H9 (cell line): ENCODE measurements at regions not wholly inside any gene's neighbourhood (a gene's known extent, or its start where the extent isn't known, plus 50 kb on each side); places are given as distances from the start of the nearest gene placed in this dataset.

Experiments used
- DNase-seq: peaks from one replicate; pipeline ENCODE4 v3.0.0-alpha.2; 2017
- H2AFZ ChIP-seq: one replicate; pipeline ENCODE4 v1.6.1; 2013; ENCODE audit warnings: mild to moderate bottlenecking, low read length, control low read depth, moderate library complexity
- H2AK5ac ChIP-seq: 2 replicates; pipeline ENCODE4 v1.6.1; 2013; ENCODE audit warnings: low read length, control low read depth, mixed read lengths; ENCODE audit not compliant: insufficient read length
- H2BK120ac ChIP-seq: one replicate; pipeline ENCODE4 v1.6.1; 2013; ENCODE audit warnings: low read depth, mild to moderate bottlenecking, low read length, control low read depth, inconsistent platforms; ENCODE audit not compliant: poor library complexity, severe bottlenecking
- H2BK12ac ChIP-seq: 2 replicates; pipeline ENCODE4 v1.6.1; 2013; ENCODE audit warnings: low read length, control low read depth, mixed read lengths, low read depth; ENCODE audit not compliant: insufficient read length
- H2BK15ac ChIP-seq: 2 replicates; pipeline ENCODE4 v1.6.1; 2013; ENCODE audit warnings: low read depth, low read length, control low read depth
- H2BK20ac ChIP-seq: one replicate; pipeline ENCODE4 v1.6.1; 2013; ENCODE audit warnings: low read depth, mild to moderate bottlenecking, low read length, control low read depth, inconsistent platforms; ENCODE audit not compliant: poor library complexity, severe bottlenecking
- H2BK5ac ChIP-seq: 2 replicates; pipeline ENCODE4 v1.6.1; 2013; ENCODE audit warnings: low read length, control low read depth, mixed read lengths; ENCODE audit not compliant: insufficient read length
- H3K14ac ChIP-seq: 2 replicates; pipeline ENCODE4 v1.6.1; 2013; ENCODE audit warnings: low read length, control low read depth; ENCODE audit not compliant: insufficient read depth
- H3K18ac ChIP-seq: 2 replicates; pipeline ENCODE4 v1.6.1; 2013; ENCODE audit warnings: low read depth, mild to moderate bottlenecking, mixed read lengths, low read length, control low read depth; ENCODE audit not compliant: insufficient read length
- H3K23ac ChIP-seq: 2 replicates; pipeline ENCODE4 v1.6.1; 2013; ENCODE audit warnings: low read length, control low read depth, mixed read lengths, low read depth; ENCODE audit not compliant: insufficient read length
- H3K23me2 ChIP-seq: 2 replicates; pipeline ENCODE4 v1.6.1; 2013; ENCODE audit warnings: low read depth, mild to moderate bottlenecking, mixed read lengths, low read length, control low read depth; ENCODE audit not compliant: insufficient read length, poor library complexity, severe bottlenecking
- H3K27ac ChIP-seq: 2 replicates; pipeline ENCODE4 v1.5.1; 2013; ENCODE audit warnings: low read length, control low read depth, mixed read lengths, low read depth; ENCODE audit not compliant: insufficient read length
- H3K27me3 ChIP-seq: 2 replicates; pipeline ENCODE4 v1.6.1; 2013; ENCODE audit warnings: low read length, control low read depth, inconsistent platforms; ENCODE audit not compliant: insufficient read depth
- H3K4ac ChIP-seq: 2 replicates; pipeline ENCODE4 v1.6.1; 2013; ENCODE audit warnings: low read depth, mild to moderate bottlenecking, control low read depth, inconsistent platforms, low read length, moderate library complexity
- H3K4me1 ChIP-seq: 2 replicates; pipeline ENCODE4 v1.6.1; 2013; ENCODE audit warnings: low read length, control low read depth, inconsistent platforms; ENCODE audit not compliant: insufficient read depth
- H3K4me2 ChIP-seq: 2 replicates; pipeline ENCODE4 v1.6.1; 2013; ENCODE audit warnings: low read length, control low read depth, mixed read lengths; ENCODE audit not compliant: insufficient read length, insufficient read depth
- H3K56ac ChIP-seq: 2 replicates; pipeline ENCODE4 v1.6.1; 2013; ENCODE audit warnings: low read depth, mild to moderate bottlenecking, mixed read lengths, low read length, control low read depth; ENCODE audit not compliant: insufficient read length
- H3K79me1 ChIP-seq: 2 replicates; pipeline ENCODE4 v1.6.1; 2013; ENCODE audit warnings: low read depth, mild to moderate bottlenecking, moderate library complexity, low read length, control low read depth, inconsistent platforms; ENCODE audit not compliant: insufficient read depth, poor library complexity, severe bottlenecking
- H3K79me2 ChIP-seq: 2 replicates; pipeline ENCODE4 v1.6.1; 2013; ENCODE audit warnings: low read length, control low read depth, inconsistent platforms; ENCODE audit not compliant: insufficient read depth
- H3K9ac ChIP-seq: 2 replicates; pipeline ENCODE4 v1.6.1; 2013; ENCODE audit warnings: low read length, control low read depth, mixed read lengths; ENCODE audit not compliant: insufficient read length; ENCODE audit errors: extremely low read depth
- H3K9me3 ChIP-seq: one replicate; pipeline ENCODE4 v1.6.1; 2013; ENCODE audit warnings: low read depth, low read length, inconsistent platforms; ENCODE audit not compliant: control insufficient read depth
- H3T11ph ChIP-seq: one replicate; pipeline ENCODE4 v1.6.1; 2013; ENCODE audit warnings: mild to moderate bottlenecking, low read length, control low read depth, inconsistent platforms
- H4K20me1 ChIP-seq: one replicate; pipeline ENCODE4 v1.6.1; 2013; ENCODE audit not compliant: control insufficient read depth, insufficient read length, insufficient read depth
- H4K5ac ChIP-seq: 2 replicates; pipeline ENCODE4 v1.6.1; 2013; ENCODE audit warnings: low read depth, mild to moderate bottlenecking, mixed read lengths, low read length, control low read depth; ENCODE audit not compliant: insufficient read length
- H4K8ac ChIP-seq: replicated peaks from 2 replicates; pipeline ENCODE4 v1.6.1; 2013; ENCODE audit warnings: low read length, control low read depth, mixed read lengths, low read depth; ENCODE audit not compliant: insufficient read length
- H4K91ac ChIP-seq: 2 replicates; pipeline ENCODE4 v1.6.1; 2013; ENCODE audit warnings: low read depth, mild to moderate bottlenecking, moderate library complexity, mixed read lengths, low read length, control low read depth; ENCODE audit not compliant: insufficient read length
- H3K27ac Mint-ChIP-seq, 3 experiments: 2 replicates in 2 of 3; 3 replicates in 1 of 3; pipeline ENCODE4 v1.8.0; 2020 to 2021; ENCODE audit warnings: mixed read lengths in 3 of 3, mild to moderate bottlenecking in 1 of 3, moderate library complexity in 1 of 3
- H3K27me3 Mint-ChIP-seq: 2 replicates; pipeline ENCODE4 v1.8.0; 2021; ENCODE audit warnings: low read depth, mild to moderate bottlenecking, moderate library complexity, mixed read lengths
- H3K36me3 Mint-ChIP-seq, 3 experiments: 2 replicates in 2 of 3; 3 replicates in 1 of 3; pipeline ENCODE4 v1.8.0; 2020 to 2021; ENCODE audit warnings: low read depth in 3 of 3, mixed read lengths in 3 of 3; ENCODE audit not compliant: insufficient read depth in 1 of 3
- H3K4me1 Mint-ChIP-seq, 2 experiments: 2 replicates each; pipeline ENCODE4 v1.8.0; 2020; ENCODE audit warnings: mixed read lengths in 2 of 2
- H3K4me3 Mint-ChIP-seq, 2 experiments: 2 replicates in 1 of 2; 3 replicates in 1 of 2; pipeline ENCODE4 v1.8.0; 2020 to 2021; ENCODE audit warnings: mild to moderate bottlenecking in 2 of 2, mixed read lengths in 2 of 2, moderate library complexity in 1 of 2
- H3K9me3 Mint-ChIP-seq, 2 experiments: 2 replicates in 1 of 2; 3 replicates in 1 of 2; pipeline ENCODE4 v1.8.0; 2020; ENCODE audit warnings: mild to moderate bottlenecking in 2 of 2, mixed read lengths in 2 of 2, moderate library complexity in 1 of 2
- CTCF ChIP-seq: fragments of 200-600 bp; sonication (generic); conservative IDR thresholded peaks from 3 replicates; pipeline ENCODE4 v1.8.0; 2021; ENCODE audit warnings: antibody characterized with exemption, mild to moderate bottlenecking
- WGBS: extraction: QIAGEN DNeasy Blood & Tissue Kit; methylation state at CpG from one replicate; pipeline ENCODE4 v1.1.7; 2013; ENCODE audit warnings: missing lambda C conversion rate, low lambda C conversion rate, mixed read lengths; ENCODE audit not compliant: insufficient read length; ENCODE audit errors: extremely low coverage; 5-methylcytosine and 5-hydroxymethylcytosine counted together

- Histone ChIP-seq H3K14ac (no peak overlapping the region), H3K27ac (no peak overlapping the region), H3K79me1 (no peaks in the 10 kb centered on the region), H4K5ac (no peak overlapping the region), H2BK15ac (no peak overlapping the region), H3K23ac (no peak overlapping the region), H2BK5ac (no peak overlapping the region), H2BK120ac (no peak overlapping the region), H3K9me3 (no peaks in the 10 kb centered on the region), H4K91ac (no peak overlapping the region), H3K9ac (no peak overlapping the region), H3K4me2 (no peak overlapping the region), H3K79me2 (no peaks in the 10 kb centered on the region), H2BK12ac (no peak overlapping the region), H3K4me1 (no peaks in the 10 kb centered on the region), H3K56ac (no peak overlapping the region), H4K8ac (no peak overlapping the region), H3T11ph (no peak overlapping the region), H3K18ac (no peak overlapping the region), H3K27me3 (no peaks in the 10 kb centered on the region), H4K20me1 (no peaks in the 10 kb centered on the region), H2AK5ac (no peak overlapping the region), H2AFZ (no peak overlapping the region), H3K4ac (no peak overlapping the region), H2BK20ac (no peak overlapping the region), H3K23me2 (no peaks in the 10 kb centered on the region)
- DNase-seq = no peak
- peaks cover 2% of the 10 kb centered on the region; the same call in 1 of the 2 replicates for H3K27me3 Mint-ChIP-seq
- TF ChIP-seq CTCF = no peak
- H3K4me3 Mint-ChIP-seq = no peak overlapping the region
- H3K27ac Mint-ChIP-seq = no peak overlapping the region; a peak in 1 of 7 replicates
- no peaks in the 10 kb centered on the region for H3K36me3 Mint-ChIP-seq
- H3K4me1 Mint-ChIP-seq = peaks cover 12 to 15% of the 10 kb centered on the region in 2 experiments
- H3K9me3 Mint-ChIP-seq = no peaks in the 10 kb centered on the region
- WGBS = no CpG with 5 or more reads among the region's 3 CpGs
Observed at GRCh38 chr12:78566456-78566855, 298.1 kb upstream of the SYT1 start.
